Mesendoderm (in vitro differentiated cells): ENCODE measurements at regions not wholly inside any gene's neighbourhood (a gene's known extent, or its start where the extent isn't known, plus 50 kb on each side); places are given as distances from the start of the nearest gene placed in this dataset.
A peak's percentile ranks its signal among the peaks of the same experiment; 100 is the strongest.

Experiments used
- DNase-seq: peaks from one replicate; pipeline ENCODE4 v3.0.0; 2013
- H2AK5ac ChIP-seq: 2 replicates; pipeline ENCODE4 v1.6.1; 2013; ENCODE audit warnings: low read length, inconsistent platforms
- H2BK120ac ChIP-seq: 2 replicates; pipeline ENCODE4 v1.6.1; 2013; ENCODE audit warnings: low read depth, mild to moderate bottlenecking, low read length, moderate library complexity, mixed read lengths
- H2BK15ac ChIP-seq: replicated peaks from 2 replicates; pipeline ENCODE4 v1.6.1; 2013; ENCODE audit warnings: low read depth, mild to moderate bottlenecking, moderate library complexity
- H2BK5ac ChIP-seq: 2 replicates; pipeline ENCODE4 v1.6.1; 2013; ENCODE audit warnings: low read length, inconsistent platforms
- H3K18ac ChIP-seq: 2 replicates; pipeline ENCODE4 v1.6.1; 2013; ENCODE audit warnings: mild to moderate bottlenecking, low read length, mixed read lengths
- H3K23ac ChIP-seq: one replicate; pipeline ENCODE4 v1.6.1; 2013; ENCODE audit warnings: low read length
- H3K27ac ChIP-seq: 2 replicates; pipeline ENCODE4 v1.5.1; 2013; ENCODE audit warnings: low read depth, mild to moderate bottlenecking, inconsistent platforms, low read length, moderate library complexity
- H3K27me3 ChIP-seq: 2 replicates; pipeline ENCODE4 v1.6.1; 2013; ENCODE audit warnings: low read length, control low read depth, mild to moderate bottlenecking, inconsistent platforms; ENCODE audit not compliant: insufficient read depth, poor library complexity
- H3K36me3 ChIP-seq: 2 replicates; pipeline ENCODE4 v1.6.1; 2013; ENCODE audit warnings: low read length, inconsistent platforms; ENCODE audit not compliant: control insufficient read depth, insufficient read depth
- H3K4ac ChIP-seq: one replicate; pipeline ENCODE4 v1.6.1; 2013; ENCODE audit warnings: low read depth, mild to moderate bottlenecking, low read length, moderate library complexity
- H3K4me1 ChIP-seq: 2 replicates; pipeline ENCODE4 v1.6.1; 2013; ENCODE audit warnings: low read depth, low read length, inconsistent platforms; ENCODE audit not compliant: control insufficient read depth
- H3K4me2 ChIP-seq: 2 replicates; pipeline ENCODE4 v1.6.1; 2013; ENCODE audit warnings: low read length
- H3K4me3 ChIP-seq: 2 replicates; pipeline ENCODE4 v1.5.1; 2013; ENCODE audit warnings: mild to moderate bottlenecking, low read length
- H3K56ac ChIP-seq: one replicate; pipeline ENCODE4 v1.6.1; 2013; ENCODE audit warnings: low read length
- H3K79me1 ChIP-seq: 2 replicates; pipeline ENCODE4 v1.6.1; 2013; ENCODE audit warnings: low read length, inconsistent platforms
- H3K79me2 ChIP-seq: 2 replicates; pipeline ENCODE4 v1.6.1; 2013; ENCODE audit warnings: mild to moderate bottlenecking, low read length; ENCODE audit not compliant: control insufficient read depth, insufficient read depth
- H3K9ac ChIP-seq: 2 replicates; pipeline ENCODE4 v1.6.1; 2013; ENCODE audit warnings: low read length, inconsistent platforms
- H4K5ac ChIP-seq: one replicate; pipeline ENCODE4 v1.6.1; 2013; ENCODE audit warnings: low read length
- H4K8ac ChIP-seq: one replicate; pipeline ENCODE4 v1.6.1; 2013; ENCODE audit warnings: low read depth, mild to moderate bottlenecking, control low read depth, low read length, moderate library complexity
- WGBS: extraction: QIAGEN DNeasy Blood & Tissue Kit; methylation state at CpG from one replicate; pipeline ENCODE4 v1.1.7; 2013; ENCODE audit warnings: low lambda C conversion rate, missing lambda C conversion rate; ENCODE audit not compliant: insufficient coverage; ENCODE audit errors: extremely low coverage; 5-methylcytosine and 5-hydroxymethylcytosine counted together

- Histone ChIP-seq H3K4me2 (no peak overlapping the region), H3K9ac (no peak overlapping the region), H3K79me2 (no peaks in the 10 kb centered on the region), H3K4me3 (no peak overlapping the region), H3K56ac (peak overlapping the region; percentile 63), H3K4ac (peak overlapping the region; percentile 89), H2AK5ac (peak overlapping the region; percentile 61), H4K5ac (no peak overlapping the region), H2BK15ac (no peak overlapping the region), H3K27me3 (no peaks in the 10 kb centered on the region), H2BK120ac (no peak overlapping the region), H3K23ac (no peak overlapping the region), H4K8ac (no peak overlapping the region), H2BK5ac (peak overlapping the region; percentile 94), H3K36me3 (no peaks in the 10 kb centered on the region), H3K4me1 (peaks cover 21% of the 10 kb centered on the region), H3K18ac (peak overlapping the region; percentile 64), H3K79me1 (no peaks in the 10 kb centered on the region), H3K27ac (peak overlapping the region; percentile 66)
- no peak for DNase-seq
- WGBS: no CpG with 5 or more reads among the region's 7 CpGs
Measured at GRCh38 chr11:116085031-116085635, 580.9 kb upstream of the CADM1 start.

GRCh38 chr11:116084511-116084910 is 580.3 kb upstream of the CADM1 start:
- H3K36me3 ChIP-seq: no peaks in the 10 kb centered on the region
- no peak overlapping the region for H4K8ac ChIP-seq
- no peaks in the 10 kb centered on the region for H3K79me2 ChIP-seq
- DNase-seq: peak; percentile 87
- peak overlapping the region; percentile 66 for H3K27ac ChIP-seq
- WGBS: no CpG with 5 or more reads among the region's 6 CpGs
- peak overlapping the region; percentile 94 for H2BK5ac ChIP-seq
- peak overlapping the region; percentile 63 for H3K56ac ChIP-seq
- H3K18ac ChIP-seq: no peak overlapping the region
- H3K23ac ChIP-seq: no peak overlapping the region
- H4K5ac ChIP-seq: no peak overlapping the region
- no peaks in the 10 kb centered on the region for H3K79me1 ChIP-seq
- H3K4ac ChIP-seq: no peak overlapping the region
- no peak overlapping the region for H2AK5ac ChIP-seq
- no peak overlapping the region for H2BK15ac ChIP-seq
- H3K27me3 ChIP-seq: no peaks in the 10 kb centered on the region
- H2BK120ac ChIP-seq: no peak overlapping the region
- peaks cover 21% of the 10 kb centered on the region for H3K4me1 ChIP-seq
- no peak overlapping the region for H3K4me2 ChIP-seq
- H3K9ac ChIP-seq: no peak overlapping the region
- no peak overlapping the region for H3K4me3 ChIP-seq

GRCh38 chr11:116082256-116082655 is 578.0 kb upstream of the CADM1 start:
- no peak overlapping the region for H3K4ac ChIP-seq
- no peak overlapping the region for H3K4me3 ChIP-seq
- no peak overlapping the region for H3K27ac ChIP-seq
- H3K79me2 ChIP-seq: no peaks in the 10 kb centered on the region
- no peak overlapping the region for H3K4me2 ChIP-seq
- H2BK120ac ChIP-seq: no peak overlapping the region
- no CpG with 5 or more reads among the region's 5 CpGs for WGBS
- H3K23ac ChIP-seq: no peak overlapping the region
- peaks cover 22% of the 10 kb centered on the region for H3K4me1 ChIP-seq
- H3K79me1 ChIP-seq: no peaks in the 10 kb centered on the region
- H4K8ac ChIP-seq: no peak overlapping the region
- DNase-seq: no peak
- peak overlapping the region; percentile 38 for H2AK5ac ChIP-seq
- no peak overlapping the region for H3K56ac ChIP-seq
- H3K27me3 ChIP-seq: no peaks in the 10 kb centered on the region
- H3K18ac ChIP-seq: no peak overlapping the region
- no peak overlapping the region for H3K9ac ChIP-seq
- no peak overlapping the region for H2BK5ac ChIP-seq
- H3K36me3 ChIP-seq: no peaks in the 10 kb centered on the region
- no peak overlapping the region for H4K5ac ChIP-seq
- no peak overlapping the region for H2BK15ac ChIP-seq

GRCh38 chr11:116079580-116079979 is 575.4 kb upstream of the CADM1 start:
- Histone ChIP-seq H3K4ac (no peak overlapping the region), H3K27me3 (no peaks in the 10 kb centered on the region), H3K4me1 (peaks cover 8% of the 10 kb centered on the region), H3K23ac (no peak overlapping the region), H4K8ac (no peak overlapping the region), H3K27ac (peak overlapping the region; percentile 58), H3K4me3 (no peak overlapping the region), H4K5ac (no peak overlapping the region), H3K9ac (no peak overlapping the region), H3K56ac (peak overlapping the region; percentile 69), H2BK15ac (no peak overlapping the region), H3K18ac (no peak overlapping the region), H3K79me1 (no peaks in the 10 kb centered on the region), H2AK5ac (peak overlapping the region; percentile 22), H3K4me2 (no peak overlapping the region), H2BK5ac (peak overlapping the region; percentile 95), H3K79me2 (no peaks in the 10 kb centered on the region), H2BK120ac (no peak overlapping the region), H3K36me3 (no peaks in the 10 kb centered on the region)
- no CpG with 5 or more reads among the region's 2 CpGs for WGBS
- DNase-seq: no peak

- Histone ChIP-seq H4K5ac (no peak overlapping the region), H3K4me2 (no peak overlapping the region), H4K8ac (no peak overlapping the region), H3K4me1 (peaks cover 19% of the 10 kb centered on the region), H3K4me3 (no peak overlapping the region), H3K36me3 (no peaks in the 10 kb centered on the region), H2BK15ac (no peak overlapping the region), H2BK120ac (no peak overlapping the region), H3K23ac (no peak overlapping the region), H2BK5ac (peak overlapping the region; percentile 83), H3K56ac (peak overlapping the region; percentile 66), H3K79me2 (no peaks in the 10 kb centered on the region), H3K79me1 (no peaks in the 10 kb centered on the region), H3K4ac (peak overlapping the region; percentile 92), H2AK5ac (no peak overlapping the region), H3K9ac (no peak overlapping the region), H3K27ac (peak overlapping the region; percentile 56), H3K27me3 (no peaks in the 10 kb centered on the region), H3K18ac (peak overlapping the region; percentile 63)
- no CpG with 5 or more reads among the region's 6 CpGs for WGBS
- DNase-seq: peak; percentile 98
Measured at GRCh38 chr11:116078101-116078591, 573.9 kb upstream of the CADM1 start.

- Histone ChIP-seq H3K4me3 (no peak overlapping the region), H3K79me1 (no peaks in the 10 kb centered on the region), H2AK5ac (peak overlapping the region; percentile 11), H4K5ac (no peak overlapping the region), H3K79me2 (no peaks in the 10 kb centered on the region), H2BK120ac (no peak overlapping the region), H3K4me2 (no peak overlapping the region), H3K36me3 (no peaks in the 10 kb centered on the region), H3K27ac (no peak overlapping the region), H2BK5ac (no peak overlapping the region), H3K4ac (no peak overlapping the region), H3K18ac (no peak overlapping the region), H2BK15ac (no peak overlapping the region), H3K23ac (no peak overlapping the region), H3K9ac (no peak overlapping the region), H4K8ac (no peak overlapping the region), H3K4me1 (peaks cover 29% of the 10 kb centered on the region), H3K27me3 (no peaks in the 10 kb centered on the region), H3K56ac (no peak overlapping the region)
- DNase-seq: no peak
- no CpG with 5 or more reads among the region's 2 CpGs for WGBS
Measured at GRCh38 chr11:116077092-116077491, 572.9 kb upstream of the CADM1 start.
